Tibial nerve (tissue), 4 donors: ENCODE measurements at regions not wholly inside any gene's neighbourhood (a gene's known extent, or its start where the extent isn't known, plus 50 kb on each side); places are given as distances from the start of the nearest gene placed in this dataset.

Experiments used
- CTCF ChIP-seq, 5 experiments: fragments of 200-600 bp in 3 of 5; fragments of 450-650 bp in 2 of 5; sonication (generic) in 3 of 5; IDR thresholded peaks; one replicate each; pipeline ENCODE4 v1.5.1; 2016 to 2019; ENCODE audit warnings: antibody characterized with exemption in 5 of 5, mild to moderate bottlenecking in 3 of 5, moderate library complexity in 2 of 5
- EP300 ChIP-seq, 2 donors: sonication (generic); formaldehyde crosslinking; IDR thresholded peaks; one replicate each; pipeline ENCODE4 v1.6.1; 2017; ENCODE audit warnings: antibody characterized with exemption in 2 of 2, mild to moderate bottlenecking in 1 of 2
- POLR2A ChIP-seq, 2 donors: fragments of 450-650 bp; IDR thresholded peaks; one replicate each; pipeline ENCODE4 v1.6.1; 2017; ENCODE audit warnings: antibody characterized with exemption in 2 of 2, mild to moderate bottlenecking in 2 of 2, moderate library complexity in 2 of 2

- TF ChIP-seq CTCF (IDR thresholded peaks at IDR 0.05) (no peak), POLR2A (IDR thresholded peaks at IDR 0.05) (no peak), EP300 (IDR thresholded peaks at IDR 0.05) (no peak)
Measured at GRCh38 chr9:4381744-4382143, 81.9 kb upstream of the GLIS3 start.
